Neuronal stem cell (in vitro differentiated cells): ENCODE measurements at regions not wholly inside any gene's neighbourhood (a gene's known extent, or its start where the extent isn't known, plus 50 kb on each side); places are given as distances from the start of the nearest gene placed in this dataset.

Source experiments
- DNase-seq: peaks from one replicate; pipeline ENCODE4 v3.0.0-alpha.2; 2013; ENCODE audit warnings: low spot score
- H2AFZ ChIP-seq: one replicate; pipeline ENCODE4 v1.6.1; 2013; ENCODE audit warnings: mild to moderate bottlenecking, low read length, inconsistent platforms
- H2AK5ac ChIP-seq: 2 replicates; pipeline ENCODE4 v1.6.1; 2013; ENCODE audit warnings: low read depth, mild to moderate bottlenecking, inconsistent platforms, low read length, moderate library complexity, mixed read lengths
- H2BK120ac ChIP-seq: 2 replicates; pipeline ENCODE4 v1.6.1; 2013; ENCODE audit warnings: low read depth, mild to moderate bottlenecking, inconsistent platforms, low read length, moderate library complexity, mixed read lengths
- H2BK12ac ChIP-seq: one replicate; pipeline ENCODE4 v1.6.1; 2013; ENCODE audit warnings: low read length, inconsistent platforms
- H2BK15ac ChIP-seq: 2 replicates; pipeline ENCODE4 v1.6.1; 2013; ENCODE audit warnings: mild to moderate bottlenecking, low read length, inconsistent platforms, mixed read lengths
- H2BK5ac ChIP-seq: one replicate; pipeline ENCODE4 v1.6.1; 2013; ENCODE audit warnings: inconsistent platforms, mild to moderate bottlenecking, low read length, moderate library complexity
- H3K14ac ChIP-seq: one replicate; pipeline ENCODE4 v1.6.1; 2013; ENCODE audit warnings: low read length, inconsistent platforms
- H3K18ac ChIP-seq: 2 replicates; pipeline ENCODE4 v1.6.1; 2013; ENCODE audit warnings: low read length, inconsistent platforms
- H3K23ac ChIP-seq: 2 replicates; pipeline ENCODE4 v1.6.1; 2013; ENCODE audit warnings: low read depth, mild to moderate bottlenecking, mixed read lengths, low read length, inconsistent platforms; ENCODE audit not compliant: poor library complexity
- H3K27ac ChIP-seq: replicated peaks from 3 replicates; pipeline ENCODE4 v1.5.1; 2013; ENCODE audit warnings: low read length, inconsistent platforms
- H3K27me3 ChIP-seq, 3 experiments: 2 replicates each; pipeline ENCODE4 v1.6.1; 2013; ENCODE audit warnings: low read length in 3 of 3, mild to moderate bottlenecking in 2 of 3, inconsistent platforms in 1 of 3, low read depth in 1 of 3, mixed read lengths in 1 of 3, moderate library complexity in 1 of 3; ENCODE audit not compliant: control insufficient read depth in 3 of 3, insufficient read depth in 3 of 3
- H3K36me3 ChIP-seq, 2 donors: replicated peaks in 1 of 2; 2 replicates each; pipeline ENCODE4 v1.6.1; 2013; ENCODE audit warnings: low read length in 2 of 2; ENCODE audit not compliant: control insufficient read depth in 2 of 2, insufficient read depth in 2 of 2
- H3K4ac ChIP-seq: 2 replicates; pipeline ENCODE4 v1.6.1; 2013; ENCODE audit warnings: inconsistent platforms, mild to moderate bottlenecking, low read length, moderate library complexity
- H3K4me1 ChIP-seq, 2 donors: 1 replicate in 1 of 2; 2 replicates in 1 of 2; pipeline ENCODE4 v1.6.1; 2013; ENCODE audit warnings: low read length in 2 of 2, low read depth in 1 of 2; ENCODE audit not compliant: control insufficient read depth in 2 of 2, insufficient read depth in 1 of 2
- H3K4me2 ChIP-seq: one replicate; pipeline ENCODE4 v1.6.1; 2013; ENCODE audit warnings: mild to moderate bottlenecking, low read length, inconsistent platforms; ENCODE audit not compliant: insufficient read depth, poor library complexity, severe bottlenecking
- H3K4me3 ChIP-seq, 2 donors: 2 replicates each; pipeline ENCODE4 v1.5.1; 2013; ENCODE audit warnings: low read length in 2 of 2, mild to moderate bottlenecking in 2 of 2, inconsistent platforms in 1 of 2, moderate library complexity in 1 of 2
- H3K79me1 ChIP-seq: one replicate; pipeline ENCODE4 v1.6.1; 2013; ENCODE audit warnings: low read depth, mild to moderate bottlenecking, inconsistent platforms, low read length, moderate library complexity
- H3K9ac ChIP-seq: one replicate; pipeline ENCODE4 v1.6.1; 2013; ENCODE audit warnings: mild to moderate bottlenecking, low read depth, low read length, inconsistent platforms; ENCODE audit not compliant: poor library complexity
- H3K9me3 ChIP-seq, 2 donors: replicated peaks in 1 of 2; 2 replicates each; pipeline versions ENCODE3 to v1.6.1; 2013; ENCODE audit warnings: low read length in 2 of 2, mild to moderate bottlenecking in 2 of 2, inconsistent platforms in 1 of 2, low read depth in 1 of 2, mixed read lengths in 1 of 2, moderate library complexity in 1 of 2; ENCODE audit not compliant: control insufficient read depth in 2 of 2, insufficient read depth in 1 of 2
- H4K8ac ChIP-seq: one replicate; pipeline ENCODE4 v1.6.1; 2013; ENCODE audit warnings: low read depth, mild to moderate bottlenecking, inconsistent platforms, low read length, moderate library complexity
- H4K91ac ChIP-seq: one replicate; pipeline ENCODE4 v1.6.1; 2013; ENCODE audit warnings: low read length, low read depth, mild to moderate bottlenecking, inconsistent platforms; ENCODE audit not compliant: poor library complexity
- WGBS, 2 donors: extraction: QIAGEN DNeasy Blood & Tissue Kit; methylation state at CpG; one replicate each; pipeline ENCODE4 v1.1.7; 2013; ENCODE audit warnings: missing lambda C conversion rate in 2 of 2, mixed read lengths in 1 of 2; ENCODE audit not compliant: insufficient read length in 2 of 2, insufficient replicate concordance in 1 of 2; ENCODE audit errors: extremely low coverage in 2 of 2; 5-methylcytosine and 5-hydroxymethylcytosine counted together

GRCh38 chr9:13586587-13587374 lies 307.3 kb upstream of the MPDZ start:
- Histone ChIP-seq H3K4me3 (peak overlapping the region in 1 of 2 donors; percentile 1), H3K18ac (no peak overlapping the region), H3K27ac (no peak overlapping the region), H3K4me1 (peaks cover 5 to 32% of the 10 kb centered on the region in 2 donors), H3K23ac (no peak overlapping the region), H3K4ac (no peak overlapping the region), H3K79me1 (no peaks in the 10 kb centered on the region), H3K27me3 (no peaks in the 10 kb centered on the region), H3K9me3 (no peaks in the 10 kb centered on the region), H3K9ac (no peak overlapping the region), H2BK120ac (no peak overlapping the region), H2BK5ac (no peak overlapping the region), H2AK5ac (no peak overlapping the region), H2BK15ac (no peak overlapping the region), H4K8ac (no peak overlapping the region), H3K36me3 (no peaks in the 10 kb centered on the region), H3K14ac (no peak overlapping the region), H4K91ac (no peak overlapping the region), H2AFZ (peak overlapping the region; percentile 68), H3K4me2 (no peak overlapping the region), H2BK12ac (no peak overlapping the region)
- DNase-seq, result no peak
- no CpG with 5 or more reads among the region's 7 CpGs for WGBS, 2 donors

DNA sequence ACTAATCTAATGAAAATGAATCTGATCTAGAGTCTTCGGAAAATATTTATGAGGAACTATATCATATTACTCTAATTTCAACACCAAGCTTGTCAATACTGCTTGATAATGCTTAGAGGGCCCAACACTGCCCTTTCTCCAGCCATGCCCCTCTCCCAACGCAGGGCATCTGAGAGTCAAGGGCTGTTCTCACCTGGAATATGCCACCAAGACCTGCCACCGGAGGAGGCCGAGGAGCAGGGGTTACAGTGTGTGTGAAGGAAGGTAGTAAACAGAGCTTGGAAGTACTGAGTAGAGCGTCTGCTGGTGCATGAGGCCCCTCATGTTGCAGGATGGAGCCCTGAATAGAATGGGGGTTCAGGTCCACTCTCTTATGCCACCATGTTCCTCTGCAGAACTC lies 301.3 kb upstream of the MPDZ start:
- peak overlapping the region in 1 of 2 donors; percentile 4 for H3K4me3 ChIP-seq
- no peak overlapping the region for H2AFZ ChIP-seq
- no peak overlapping the region for H2BK120ac ChIP-seq

DNA sequence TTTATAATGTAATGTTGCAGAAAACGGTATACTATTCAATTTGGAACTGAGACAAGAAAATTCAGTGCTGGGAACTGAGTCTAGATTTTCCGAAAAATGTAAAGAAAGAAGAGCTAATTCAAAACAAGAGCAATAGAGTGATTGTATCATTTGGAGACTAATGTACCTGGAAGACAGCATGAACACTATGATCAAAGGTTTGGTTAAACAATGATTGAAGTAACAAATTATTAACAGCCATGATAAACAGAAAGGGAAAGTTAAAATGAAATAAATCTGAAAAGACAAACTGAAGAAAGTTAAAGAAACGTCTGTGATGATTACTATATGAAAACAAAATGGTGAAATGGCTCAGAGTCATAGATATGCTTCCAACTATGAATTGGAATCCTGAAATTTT lies 300.6 kb upstream of the MPDZ start:
- Histone ChIP-seq H2AFZ (no peak overlapping the region), H3K79me1 (no peaks in the 10 kb centered on the region), H3K4me1 (peaks cover 3 to 12% of the 10 kb centered on the region in 2 donors), H3K23ac (no peak overlapping the region), H3K18ac (no peak overlapping the region), H3K36me3 (no peaks in the 10 kb centered on the region), H3K9ac (no peak overlapping the region), H2BK15ac (no peak overlapping the region), H3K14ac (no peak overlapping the region), H3K27me3 (no peaks in the 10 kb centered on the region), H3K27ac (no peak overlapping the region), H2BK5ac (no peak overlapping the region), H2AK5ac (no peak overlapping the region), H2BK120ac (no peak overlapping the region), H4K8ac (no peak overlapping the region), H3K4me2 (no peak overlapping the region), H3K9me3 (no peaks in the 10 kb centered on the region), H3K4me3 (no peak overlapping the region), H3K4ac (no peak overlapping the region), H2BK12ac (no peak overlapping the region), H4K91ac (no peak overlapping the region)
- no peak for DNase-seq
- WGBS, 2 donors, result no CpG with 5 or more reads among the region's 3 CpGs

More for the DNA sequence above, 301.3 kb upstream of the MPDZ start:
- no peak overlapping the region for H2BK5ac ChIP-seq
- H3K4me2 ChIP-seq, result no peak overlapping the region
- no peak overlapping the region for H3K27ac ChIP-seq
- H2BK12ac ChIP-seq, result no peak overlapping the region
- DNase-seq, result no peak
- no peak overlapping the region for H2AK5ac ChIP-seq
- no CpG with 5 or more reads among the region's 5 CpGs for WGBS, 2 donors
- no peak overlapping the region for H3K14ac ChIP-seq
- no peak overlapping the region for H4K8ac ChIP-seq
- H2BK15ac ChIP-seq, result no peak overlapping the region
- no peak overlapping the region for H4K91ac ChIP-seq
- peak overlapping the region; percentile 0 for H3K4ac ChIP-seq
- H3K23ac ChIP-seq, result no peak overlapping the region
- H3K27me3 ChIP-seq, result no peaks in the 10 kb centered on the region
- peak overlapping the region; percentile 64 for H3K18ac ChIP-seq
- no peak overlapping the region for H3K9ac ChIP-seq
- no peaks in the 10 kb centered on the region for H3K36me3 ChIP-seq
- peaks cover 0 to 7% of the 10 kb centered on the region in 2 donors for H3K4me1 ChIP-seq
- no peaks in the 10 kb centered on the region for H3K79me1 ChIP-seq
- H3K9me3 ChIP-seq, result no peaks in the 10 kb centered on the region

- Histone ChIP-seq H2BK120ac (no peak overlapping the region), H3K36me3 (no peaks in the 10 kb centered on the region), H2BK12ac (no peak overlapping the region), H4K8ac (no peak overlapping the region), H2AK5ac (no peak overlapping the region), H3K14ac (no peak overlapping the region), H3K79me1 (no peaks in the 10 kb centered on the region), H4K91ac (no peak overlapping the region), H3K18ac (no peak overlapping the region), H3K9ac (no peak overlapping the region), H3K23ac (no peak overlapping the region), H3K9me3 (no peaks in the 10 kb centered on the region), H3K4me1 (peaks cover 3 to 12% of the 10 kb centered on the region in 2 donors), H3K4me3 (no peak overlapping the region), H2AFZ (peak overlapping the region; percentile 67), H2BK15ac (no peak overlapping the region), H3K4ac (no peak overlapping the region), H3K27me3 (no peaks in the 10 kb centered on the region), H3K4me2 (no peak overlapping the region), H2BK5ac (no peak overlapping the region), H3K27ac (no peak overlapping the region)
- DNase-seq, result no peak
Measured at GRCh38 chr9:13576101-13576500, 296.6 kb upstream of the MPDZ start.
